ENCODE measurements at regions not wholly inside any gene's neighbourhood (a gene's known extent, or its start where the extent isn't known, plus 50 kb on each side); places are given as distances from the start of the nearest gene placed in this dataset.

DNA sequence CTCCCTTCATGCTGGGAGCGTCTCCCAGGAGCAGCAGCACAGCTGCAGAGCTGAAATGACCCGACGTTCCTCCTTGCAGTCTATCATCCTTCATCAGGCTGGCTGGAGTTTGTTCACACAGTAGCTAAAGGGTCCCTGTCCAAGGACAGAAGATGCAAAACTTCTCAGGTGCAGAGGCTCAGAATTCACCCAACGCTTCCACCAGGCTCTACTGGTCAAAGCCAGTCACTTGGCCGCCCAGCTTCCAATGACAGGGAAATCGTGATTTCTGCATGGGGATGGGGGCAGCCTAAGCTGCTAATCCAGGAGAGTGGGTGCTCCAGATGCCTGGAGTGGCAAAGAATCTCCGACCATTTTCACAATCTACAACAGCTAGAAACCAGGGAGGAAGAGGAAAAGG, 97.0 kb upstream of the SALL3 start:
- TF ChIP-seq, protein P1, sequence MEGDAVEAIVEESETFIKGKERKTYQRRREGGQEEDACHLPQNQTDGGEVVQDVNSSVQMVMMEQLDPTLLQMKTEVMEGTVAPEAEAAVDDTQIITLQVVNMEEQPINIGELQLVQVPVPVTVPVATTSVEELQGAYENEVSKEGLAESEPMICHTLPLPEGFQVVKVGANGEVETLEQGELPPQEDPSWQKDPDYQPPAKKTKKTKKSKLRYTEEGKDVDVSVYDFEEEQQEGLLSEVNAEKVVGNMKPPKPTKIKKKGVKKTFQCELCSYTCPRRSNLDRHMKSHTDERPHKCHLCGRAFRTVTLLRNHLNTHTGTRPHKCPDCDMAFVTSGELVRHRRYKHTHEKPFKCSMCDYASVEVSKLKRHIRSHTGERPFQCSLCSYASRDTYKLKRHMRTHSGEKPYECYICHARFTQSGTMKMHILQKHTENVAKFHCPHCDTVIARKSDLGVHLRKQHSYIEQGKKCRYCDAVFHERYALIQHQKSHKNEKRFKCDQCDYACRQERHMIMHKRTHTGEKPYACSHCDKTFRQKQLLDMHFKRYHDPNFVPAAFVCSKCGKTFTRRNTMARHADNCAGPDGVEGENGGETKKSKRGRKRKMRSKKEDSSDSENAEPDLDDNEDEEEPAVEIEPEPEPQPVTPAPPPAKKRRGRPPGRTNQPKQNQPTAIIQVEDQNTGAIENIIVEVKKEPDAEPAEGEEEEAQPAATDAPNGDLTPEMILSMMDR (IDR thresholded peaks at IDR 0.05) = no peak
- TF ChIP-seq POLR2A (IDR thresholded peaks at IDR 0.05) = no peak

Data from heart left ventricle (tissue), 13 donors.